WI38 (cell line): ENCODE measurements at regions not wholly inside any gene's neighbourhood (a gene's known extent, or its start where the extent isn't known, plus 50 kb on each side); places are given as distances from the start of the nearest gene placed in this dataset.
"Not testable (repeated sequence)": the region's sequence is repeated elsewhere in the genome, so short reads cannot be mapped to it uniquely, and the experiment has no call there.

Experiments
- H3K4me3 ChIP-seq: 2 replicates; pipeline ENCODE4 v1.5.1; 2011; ENCODE audit warnings: low read depth, mild to moderate bottlenecking, control low read depth, low read length
- CTCF ChIP-seq: IDR thresholded peaks from 2 replicates; pipeline ENCODE4 v1.5.1; 2012; ENCODE audit warnings: low read depth, mild to moderate bottlenecking, control low read depth, low read length

GRCh38 chr14:56422221-56422620 lies 157.4 kb upstream of the TMEM260 start:
- H3K4me3 ChIP-seq: no peak overlapping the region
- no peak for TF ChIP-seq CTCF

- H3K4me3 ChIP-seq: no peak overlapping the region
- peak; percentile 54 for TF ChIP-seq CTCF
These were observed 156.8 kb upstream of the TMEM260 start for GRCh38 chr14:56422703-56423213.

- no peak overlapping the region for H3K4me3 ChIP-seq
- no peak for TF ChIP-seq CTCF
These were observed 156.1 kb upstream of the TMEM260 start for GRCh38 chr14:56423544-56423943.

GRCh38 chr14:56431013-56431412 lies 148.6 kb upstream of the TMEM260 start:
- H3K4me3 ChIP-seq: no peak overlapping the region
- TF ChIP-seq CTCF: no peak

- TF ChIP-seq CTCF: no peak
- no peak overlapping the region for H3K4me3 ChIP-seq
These were observed 129.9 kb upstream of the TMEM260 start for GRCh38 chr14:56449670-56450213.

GRCh38 chr14:56452940-56453339 lies 126.7 kb upstream of the TMEM260 start:
- no peak overlapping the region for H3K4me3 ChIP-seq
- TF ChIP-seq CTCF: no peak

GRCh38 chr14:56454680-56455079 lies 124.9 kb upstream of the TMEM260 start:
- H3K4me3 ChIP-seq: not testable (repeated sequence)

- no peak for TF ChIP-seq CTCF
- H3K4me3 ChIP-seq: no peak overlapping the region
These were observed 119.1 kb upstream of the TMEM260 start for GRCh38 chr14:56460469-56460868.
